ENCODE measurements at regions not wholly inside any gene's neighbourhood (a gene's known extent, or its start where the extent isn't known, plus 50 kb on each side); places are given as distances from the start of the nearest gene placed in this dataset.

GRCh38 chr2:144943293-144943941, 423.5 kb upstream of the ZEB2 start:
- no peak for TF ChIP-seq CTCF (IDR thresholded peaks at IDR 0.05)
- TF ChIP-seq EZH2 (IDR thresholded peaks at IDR 0.05; ENCODE audit: borderline replicate concordance, insufficient read depth, low read depth, low read length, poor library complexity, severe bottlenecking) = no peak
